HG03060 (cell line): ENCODE measurements at regions not wholly inside any gene's neighbourhood (a gene's known extent, or its start where the extent isn't known, plus 50 kb on each side); places are given as distances from the start of the nearest gene placed in this dataset.
"Not testable (repeated sequence)": the region's sequence is repeated elsewhere in the genome, so short reads cannot be mapped to it uniquely, and the experiment has no call there.

Source experiments
- ATAC-seq: cut with Tn5 transposase; IDR thresholded peaks from one replicate; pipeline ENCODE4 v1.9.1; 2021; ENCODE audit warnings: low read depth, moderate number of reproducible peaks; ENCODE audit not compliant: unreplicated experiment

DNA sequence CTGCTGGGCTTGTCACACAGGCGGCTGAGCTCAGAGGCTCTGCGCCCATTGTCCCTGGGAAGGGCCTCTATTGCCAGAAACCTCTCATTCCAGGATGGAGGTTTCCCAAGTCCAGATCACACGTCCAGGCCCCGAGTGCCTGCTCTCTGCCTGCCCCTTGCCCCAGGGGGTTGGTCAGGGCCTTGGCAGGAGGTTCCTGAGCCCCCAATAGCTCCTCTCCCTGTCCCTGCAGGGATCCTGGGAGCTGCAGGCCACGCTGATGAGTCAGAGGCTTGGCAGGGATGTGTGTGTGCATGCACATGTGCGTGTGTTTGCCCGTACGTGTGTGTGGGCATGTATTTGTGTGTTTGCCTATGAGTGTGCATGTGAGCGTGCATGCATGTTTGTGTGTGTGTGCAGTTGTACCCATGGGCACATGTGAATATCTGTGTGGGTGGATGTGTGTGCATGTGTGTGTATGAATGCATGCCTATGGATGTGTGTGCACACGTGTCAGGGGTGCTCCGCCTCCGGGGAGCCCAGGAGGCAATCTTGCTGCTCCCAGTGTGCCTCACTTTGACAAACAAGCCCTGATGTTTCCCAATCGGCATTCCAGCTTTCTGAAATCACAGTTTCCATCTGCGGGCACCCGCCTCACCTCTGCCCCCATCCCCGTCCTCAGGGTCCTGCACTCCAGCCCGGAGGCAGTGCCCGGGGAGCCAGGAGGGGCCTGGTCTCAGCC lies 98.4 kb upstream of the GSE1 start:
- ATAC-seq, result no peak

DNA sequence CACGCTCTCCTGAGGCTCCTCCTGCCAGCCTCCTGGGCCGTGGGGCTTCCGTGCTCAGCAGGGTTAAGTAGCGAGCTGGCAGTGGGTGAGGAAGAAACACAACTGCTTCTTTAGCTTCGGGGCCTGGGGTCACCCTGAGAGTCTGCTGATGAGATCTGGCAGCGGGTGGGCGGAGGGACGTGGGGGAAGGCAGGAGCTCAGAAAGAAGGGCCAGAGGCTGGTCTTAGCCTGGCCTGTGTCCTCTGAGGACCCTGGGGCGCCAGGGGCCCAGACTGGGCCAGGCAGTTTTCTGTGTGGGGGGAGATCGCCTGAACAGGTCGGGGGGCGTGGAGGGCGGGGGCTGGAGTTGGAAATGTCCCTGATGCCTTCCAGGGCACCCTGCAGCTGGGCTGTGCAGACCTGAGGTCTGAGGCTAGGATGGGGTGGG lies 97.8 kb upstream of the GSE1 start:
- ATAC-seq, result no peak

DNA sequence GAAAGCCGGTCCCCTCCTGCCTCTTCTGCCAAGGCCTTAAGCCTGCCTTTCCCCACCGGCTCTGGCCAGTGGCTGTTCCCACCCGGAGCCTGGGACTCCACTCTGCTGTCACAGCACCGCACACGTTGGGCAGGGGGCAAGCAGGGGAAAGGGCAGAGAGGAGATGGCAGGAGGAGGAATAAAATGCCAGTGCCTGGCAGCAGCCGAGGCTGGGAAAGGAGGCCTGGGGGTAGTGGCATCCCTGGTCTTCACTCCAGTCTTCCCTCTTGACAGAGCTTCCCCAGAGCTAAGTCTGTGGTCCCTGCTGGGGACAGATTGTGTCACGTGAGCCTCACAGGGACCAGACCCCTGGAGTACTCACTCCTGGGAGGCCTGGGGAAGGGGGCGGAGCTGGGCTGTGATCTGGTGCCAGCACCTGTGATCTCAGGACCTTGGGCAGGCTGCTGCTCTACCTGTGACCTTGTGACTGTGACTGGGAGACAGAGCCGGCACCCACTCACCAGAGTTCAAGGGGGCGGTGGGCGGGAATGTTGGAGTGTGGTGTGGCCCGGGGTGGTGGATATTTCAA lies 97.2 kb upstream of the GSE1 start:
- no peak for ATAC-seq

DNA sequence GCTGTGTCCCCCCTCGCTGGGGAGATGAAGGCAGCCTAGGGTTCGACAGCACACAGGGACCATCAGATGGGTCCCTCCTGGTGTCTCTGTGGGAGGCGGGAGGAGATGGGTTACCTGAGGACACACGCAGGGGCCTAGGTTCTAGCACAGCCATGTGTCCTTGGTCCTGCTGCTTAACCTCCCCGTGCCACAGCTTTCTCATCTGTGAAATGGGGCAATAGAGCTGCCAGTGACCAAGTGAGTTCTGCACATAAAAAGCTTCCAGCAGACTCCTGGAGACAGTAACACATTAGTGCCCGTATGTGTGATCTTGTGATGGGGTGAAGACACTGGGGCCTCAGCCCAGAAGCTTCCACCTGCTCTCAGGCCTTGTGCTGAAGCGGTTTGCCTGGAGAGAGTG lies 96.0 kb upstream of the GSE1 start:
- ATAC-seq, result no peak

DNA sequence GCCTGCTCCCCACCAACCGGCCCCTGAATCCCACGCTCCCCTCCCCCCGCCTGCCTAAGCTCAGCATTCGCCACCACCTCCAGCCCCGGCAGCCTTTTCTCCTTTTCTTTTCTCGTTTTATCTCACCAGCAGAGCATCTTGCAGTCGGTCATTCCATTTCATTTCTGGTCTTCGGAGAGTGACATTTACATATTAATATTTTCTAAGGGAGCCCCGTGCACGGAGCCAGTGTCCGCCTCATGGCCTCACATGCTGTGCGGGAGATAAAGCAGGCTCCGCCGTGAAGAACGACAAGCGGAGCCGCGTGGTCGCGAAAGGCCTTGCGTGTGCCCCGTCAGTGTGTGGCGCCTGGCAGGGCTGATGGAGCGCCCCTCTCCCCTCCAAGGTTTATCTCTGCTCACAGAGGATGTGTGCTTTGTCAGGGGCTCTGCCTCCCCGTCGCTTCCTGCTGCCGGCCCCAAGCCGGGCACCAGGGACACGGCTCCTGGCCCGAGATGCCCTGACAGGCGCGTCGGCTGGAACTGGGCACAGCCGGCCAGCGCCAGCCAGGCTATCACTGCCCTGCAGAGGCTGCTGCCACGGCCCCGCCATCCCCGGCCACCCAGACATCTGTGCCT lies 95.5 kb upstream of the GSE1 start:
- no peak for ATAC-seq

DNA sequence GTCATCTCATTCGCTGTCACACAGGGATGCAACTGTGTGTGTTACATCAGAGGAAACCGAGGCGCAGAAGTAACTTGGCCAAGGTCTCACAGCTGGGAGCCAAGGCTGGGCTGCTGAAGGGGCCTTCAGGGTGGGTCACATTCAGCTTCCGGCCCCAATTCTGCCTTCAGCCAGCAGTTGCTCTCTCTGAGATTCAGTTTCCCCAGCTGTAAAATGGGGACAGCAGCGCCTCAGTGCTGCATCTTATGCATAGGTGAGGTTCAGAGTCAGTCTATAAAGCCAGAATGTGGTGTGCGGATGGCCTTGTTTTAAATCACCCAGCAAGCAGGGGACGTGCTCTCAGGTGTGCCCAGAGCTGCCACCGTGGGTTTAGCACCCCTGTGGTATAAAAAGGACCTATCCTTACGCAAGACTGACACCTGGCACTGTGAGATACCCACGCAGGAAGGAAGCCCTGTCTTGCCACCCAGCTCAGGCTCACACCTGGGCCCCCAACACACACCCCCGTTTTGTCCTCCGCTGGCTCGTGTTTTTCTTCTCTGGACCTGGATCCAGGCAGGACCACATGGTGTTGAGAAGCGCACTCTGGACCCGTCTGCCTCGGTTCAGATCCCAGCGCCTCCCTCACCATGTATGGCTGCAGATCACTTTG lies 94.6 kb upstream of the GSE1 start:
- no peak for ATAC-seq

DNA sequence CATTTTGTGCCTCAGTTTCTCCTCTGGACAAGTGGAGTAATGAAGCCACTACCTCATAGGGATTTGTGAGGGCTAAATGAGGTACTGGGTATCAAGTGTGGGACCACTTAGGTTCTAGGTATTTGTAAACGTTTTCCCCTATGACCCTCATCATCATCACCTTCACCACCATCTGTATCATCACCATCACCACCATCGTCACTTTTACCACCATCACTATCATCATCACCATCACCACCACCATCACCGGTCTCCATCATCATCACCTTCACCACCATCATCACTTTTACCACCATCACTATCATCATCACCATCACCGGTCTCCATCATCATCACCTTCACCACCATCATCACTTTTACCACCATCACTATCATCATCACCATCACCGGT lies 94.1 kb upstream of the GSE1 start:
- ATAC-seq, result not testable (repeated sequence)

DNA sequence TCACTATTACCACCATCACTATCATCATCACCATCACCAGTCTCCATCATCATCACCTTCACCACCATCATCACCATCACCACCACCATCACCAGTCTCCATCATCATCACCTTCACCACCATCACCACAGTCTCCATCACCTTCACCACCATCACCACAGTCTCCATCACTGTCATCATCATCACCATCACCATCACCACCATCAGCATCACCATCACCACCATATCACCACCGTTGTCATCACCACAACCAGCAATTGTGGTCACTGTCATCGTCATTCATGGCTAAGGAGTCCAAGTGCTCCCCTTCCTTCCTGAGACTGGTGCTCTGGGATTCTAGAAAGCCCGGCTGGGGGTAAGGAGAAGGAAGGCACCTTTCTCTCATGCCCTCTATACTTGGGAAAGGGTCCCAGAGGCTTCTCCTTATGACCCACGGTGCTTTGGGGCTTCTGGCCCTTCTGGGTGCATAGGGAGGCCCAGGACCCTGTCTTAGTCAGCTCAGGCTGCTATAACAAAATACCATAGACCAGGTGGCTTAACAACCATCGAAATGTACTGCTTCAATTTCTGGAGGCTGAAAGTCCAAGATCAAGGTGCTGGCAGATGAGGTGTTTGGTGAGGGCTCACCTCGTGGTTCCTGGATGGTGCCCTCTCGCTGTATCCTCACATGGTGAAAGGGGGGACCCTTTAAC lies 93.4 kb upstream of the GSE1 start:
- ATAC-seq, result no peak

DNA sequence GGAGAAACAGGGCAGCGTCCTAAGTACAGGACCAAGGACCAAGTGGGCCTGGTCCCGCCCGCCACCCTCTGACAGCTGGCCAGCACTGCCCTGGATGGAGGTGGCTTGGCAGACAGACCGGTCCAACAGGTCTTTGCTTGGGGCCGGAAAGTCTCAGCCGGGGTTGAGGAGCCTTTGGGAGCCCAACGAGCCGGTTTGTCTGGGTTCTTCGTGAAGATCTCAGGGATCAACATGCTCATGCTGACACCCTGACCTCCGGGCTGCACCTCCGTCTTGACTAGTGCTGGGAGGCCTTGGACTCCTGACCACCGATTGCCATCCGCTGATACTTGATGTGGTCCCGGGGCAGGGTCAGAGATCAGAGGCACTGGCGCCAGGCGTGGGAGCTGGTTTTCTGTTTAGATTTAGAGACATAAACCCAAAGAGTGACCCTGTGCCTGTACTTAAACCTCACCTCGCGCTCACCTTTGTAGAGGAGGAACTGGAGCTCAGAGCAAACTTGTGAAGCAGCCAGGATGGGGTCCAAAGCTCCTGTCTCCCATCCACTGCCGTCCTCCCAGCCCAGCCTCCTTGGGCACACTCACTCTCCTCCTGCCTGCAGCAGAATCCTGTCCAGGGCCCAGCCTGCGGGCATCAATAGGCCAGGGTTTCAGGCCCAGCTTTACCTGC lies 92.1 kb upstream of the GSE1 start:
- ATAC-seq, result no peak

DNA sequence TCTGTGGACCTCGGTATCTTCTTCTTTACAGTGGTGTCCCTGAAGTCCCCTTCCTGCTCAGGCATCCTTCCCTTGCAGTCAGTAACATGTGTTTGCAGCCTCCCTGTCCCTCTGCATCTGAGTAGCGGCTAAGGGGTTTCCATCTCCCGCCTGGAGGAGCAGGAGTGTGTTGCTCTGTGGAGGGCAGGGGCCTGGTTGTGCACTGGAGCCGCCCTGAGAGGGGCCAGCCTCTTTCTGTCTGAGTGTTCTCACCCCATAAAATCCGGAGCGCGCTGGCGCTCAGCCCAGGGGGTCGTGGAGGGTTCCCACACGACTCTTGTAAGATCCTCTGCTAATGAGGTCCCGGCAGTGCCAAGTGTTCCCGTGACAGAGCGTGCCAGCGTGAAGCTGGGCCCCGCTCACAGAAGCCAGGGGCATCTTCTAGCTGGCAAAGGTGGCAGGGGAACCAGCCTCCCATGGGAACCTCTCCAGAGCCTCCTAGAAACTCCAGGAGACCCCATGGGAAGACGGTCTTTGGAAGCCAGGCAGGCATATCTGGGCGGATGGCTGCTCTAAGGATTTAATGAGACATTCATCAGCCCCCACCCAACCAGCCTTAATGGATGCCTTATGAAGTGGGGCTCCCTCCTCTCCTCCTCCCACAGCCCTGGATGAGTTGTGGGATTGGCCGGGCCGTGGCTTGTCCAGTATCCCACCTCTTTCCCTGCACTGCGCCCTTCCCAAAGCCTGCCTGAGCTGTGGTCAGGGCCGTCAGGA lies 91.4 kb upstream of the GSE1 start:
- ATAC-seq, result no peak

DNA sequence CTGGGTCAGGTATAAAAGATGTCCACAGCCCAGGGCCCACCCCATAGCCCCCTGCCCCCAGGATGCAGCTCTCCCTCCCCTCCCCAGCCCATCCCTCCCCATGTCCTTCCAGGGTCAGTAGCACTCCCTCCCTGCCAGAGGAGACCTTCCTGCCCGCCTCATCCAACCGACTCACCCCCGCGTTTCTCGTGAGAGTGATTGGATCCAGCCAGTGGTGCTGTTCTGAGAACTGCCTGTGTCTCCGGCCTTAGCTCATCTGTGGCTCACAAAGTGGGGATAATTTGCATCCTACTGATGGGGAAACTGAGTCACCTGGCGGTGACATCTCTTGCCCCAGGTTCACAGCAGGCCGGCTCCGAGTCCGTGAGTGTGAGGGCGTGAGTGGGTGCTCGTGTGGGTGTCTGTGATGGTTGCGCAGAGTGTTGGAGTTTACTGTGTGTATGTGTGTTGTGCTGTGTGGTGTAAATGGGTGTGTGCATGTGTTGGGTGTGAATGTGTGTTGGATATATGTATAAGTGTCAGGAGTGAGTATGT lies 90.7 kb upstream of the GSE1 start:
- ATAC-seq, result no peak

DNA sequence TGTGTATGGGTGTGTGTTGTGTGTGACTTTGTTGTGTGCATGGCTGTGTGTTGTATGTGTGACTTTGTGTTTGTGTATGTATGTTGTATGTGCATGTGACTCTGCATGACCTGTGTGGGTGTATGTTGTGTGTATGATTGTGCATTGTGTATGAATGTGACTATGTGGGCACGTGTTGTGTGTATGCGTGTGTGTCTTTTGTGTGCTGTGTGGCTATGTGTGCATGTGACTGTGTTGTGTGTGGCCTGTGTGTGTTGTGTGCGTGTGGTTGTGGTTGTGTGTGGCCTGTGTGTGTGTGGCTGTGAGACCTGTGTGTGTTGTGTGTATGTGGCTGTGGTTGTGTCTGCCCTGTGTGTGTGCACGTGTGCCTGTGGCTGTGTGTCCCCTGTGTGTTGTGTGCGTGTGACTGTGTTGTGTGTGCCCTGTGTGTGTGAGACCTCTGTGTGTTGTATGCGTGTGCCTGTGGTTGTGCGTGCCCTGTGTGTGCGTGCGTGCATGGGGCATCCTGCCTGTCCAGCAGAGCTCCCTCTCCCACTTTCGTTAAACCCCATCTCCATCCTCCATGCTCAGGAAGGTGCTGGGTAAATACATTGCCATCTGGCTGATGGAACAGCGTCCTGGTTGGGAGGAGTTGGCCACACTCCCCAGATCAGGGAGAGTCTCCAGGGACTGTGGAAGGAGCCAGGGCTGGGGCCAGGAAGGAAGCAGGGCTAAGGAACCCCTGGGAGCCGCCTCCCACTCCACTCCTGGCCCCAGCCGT lies 90.1 kb upstream of the GSE1 start:
- no peak for ATAC-seq

DNA sequence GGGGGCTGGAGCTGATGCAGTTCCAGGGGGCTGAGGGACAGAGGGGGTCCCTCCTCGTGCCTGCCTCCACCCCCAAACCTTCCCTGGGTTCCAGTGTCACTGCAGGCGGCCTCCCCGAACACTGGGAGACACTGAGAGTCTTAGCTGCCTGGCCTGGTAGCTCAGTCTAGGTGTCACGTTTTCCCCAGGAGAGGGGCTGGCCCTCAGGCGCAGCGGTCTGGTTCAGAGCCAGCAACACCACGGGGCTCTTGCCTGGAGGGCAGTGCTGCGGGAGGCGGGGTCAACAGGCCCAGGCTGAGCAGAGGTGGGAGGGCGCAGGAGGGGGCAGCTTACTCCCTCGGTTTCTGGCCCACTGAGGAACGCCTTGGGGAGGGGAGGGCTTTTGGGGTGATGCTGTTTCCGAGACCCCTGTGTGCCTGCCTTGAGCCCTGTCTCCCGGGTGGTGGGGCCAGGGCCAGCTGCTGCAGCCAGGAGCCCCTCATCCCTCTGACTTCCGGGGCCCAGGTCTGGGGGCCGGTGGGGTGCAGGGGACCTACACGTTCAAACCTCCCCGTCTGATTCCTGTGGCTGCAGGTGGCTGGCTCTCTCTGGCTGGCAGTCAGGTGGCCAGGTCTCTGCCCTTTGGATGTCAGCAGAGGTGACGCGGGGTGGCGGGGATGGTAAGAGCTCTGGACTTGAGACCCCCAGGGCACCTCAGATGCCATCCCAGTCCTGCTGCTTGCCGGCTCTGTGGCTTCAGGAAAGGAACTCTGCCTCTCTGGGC lies 89.3 kb upstream of the GSE1 start:
- no peak for ATAC-seq

DNA sequence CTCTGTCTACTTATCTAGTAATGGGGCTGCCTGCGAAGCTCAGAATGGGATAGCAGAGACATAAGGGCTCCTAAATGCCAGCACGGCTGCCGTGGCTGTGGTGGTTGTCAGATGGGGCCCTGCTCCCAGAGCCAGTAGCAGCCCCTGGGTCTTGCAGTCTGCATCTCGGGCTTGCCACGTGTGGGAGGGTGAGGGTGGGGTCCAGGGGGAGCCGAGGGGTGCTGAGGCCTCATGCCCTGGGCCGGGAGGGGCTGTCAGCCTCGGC lies 88.8 kb upstream of the GSE1 start:
- ATAC-seq, result no peak

DNA sequence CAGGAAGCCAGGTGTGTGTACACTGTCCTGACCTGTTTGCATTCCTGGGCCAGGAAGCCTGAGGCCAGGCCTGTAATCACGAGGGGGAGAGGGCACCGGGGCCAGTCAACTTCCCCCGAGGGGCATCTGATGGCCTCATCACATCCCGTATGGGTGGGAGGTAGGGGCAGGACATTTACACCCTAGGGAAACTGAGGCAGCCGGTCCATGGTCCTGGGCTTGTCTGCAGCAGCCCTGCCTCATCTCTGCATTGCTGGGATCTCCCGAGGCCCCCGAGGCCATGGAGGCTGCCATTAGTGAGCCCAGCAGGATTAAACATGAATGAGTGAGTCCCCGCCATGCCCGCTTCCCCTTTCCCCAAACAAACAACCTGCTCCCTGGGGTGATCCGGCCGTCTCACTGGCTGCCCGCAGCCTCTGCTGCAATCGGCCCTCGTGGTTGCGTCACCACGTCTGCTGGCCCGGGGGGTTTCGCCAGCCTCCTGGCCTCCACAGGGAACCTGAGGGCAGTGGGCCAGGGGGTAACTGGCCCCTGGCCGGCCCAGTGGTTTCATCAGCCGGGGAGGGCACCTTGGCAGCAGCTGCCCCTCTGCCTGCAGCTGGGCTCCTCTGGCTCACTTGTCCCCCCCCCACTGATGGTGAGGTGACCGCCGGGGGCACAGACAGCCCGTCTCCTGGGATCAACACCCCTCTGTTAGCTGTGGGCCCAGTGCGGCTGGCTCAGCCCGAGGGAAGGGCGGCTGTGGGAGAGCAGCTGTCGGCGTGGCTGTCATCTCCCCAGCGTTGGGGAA lies 88.3 kb upstream of the GSE1 start:
- ATAC-seq, result no peak

DNA sequence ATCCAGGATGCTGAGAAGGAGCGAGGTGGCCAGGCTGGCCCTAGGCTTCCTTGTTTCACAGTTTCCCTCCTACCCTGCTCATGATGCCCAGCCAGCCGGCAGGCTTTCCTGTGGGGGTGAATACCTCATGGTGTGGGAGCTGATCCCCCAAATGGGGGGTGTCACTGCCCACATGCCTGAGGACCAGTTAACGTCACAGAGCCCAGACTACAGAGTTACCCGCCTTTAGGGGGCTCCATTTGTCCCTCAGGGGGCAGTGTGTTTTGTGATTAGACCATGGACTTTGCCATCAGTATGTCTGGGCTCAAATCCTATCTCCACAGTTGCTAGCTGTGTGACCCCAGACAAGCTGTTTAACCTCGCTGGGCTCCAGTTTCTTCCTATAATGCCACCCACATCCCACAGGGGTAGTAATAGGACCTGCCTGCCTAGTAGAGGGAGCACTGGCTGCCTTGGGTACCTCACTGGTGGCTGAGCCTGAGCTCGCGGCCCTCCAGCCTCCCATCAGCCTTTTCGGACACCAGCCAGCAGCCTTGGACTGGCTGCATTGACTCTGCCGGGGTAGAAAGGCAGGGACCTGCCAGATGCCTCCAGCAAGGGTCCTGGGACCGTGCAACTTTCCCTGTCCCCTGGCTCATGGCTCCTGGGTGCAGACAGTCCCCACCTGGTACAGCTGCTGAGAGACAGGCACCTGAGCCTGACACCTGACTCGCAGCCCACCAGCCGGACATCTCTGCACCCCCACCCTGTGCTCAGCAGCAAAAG lies 87.5 kb upstream of the GSE1 start:
- no peak for ATAC-seq
